OCI-LY3 (cell line): ENCODE measurements at regions not wholly inside any gene's neighbourhood (a gene's known extent, or its start where the extent isn't known, plus 50 kb on each side); places are given as distances from the start of the nearest gene placed in this dataset.
"Not testable (repeated sequence)": the region's sequence is repeated elsewhere in the genome, so short reads cannot be mapped to it uniquely, and the experiment has no call there.

Experiments used
- H2AFZ ChIP-seq: fragments of 200-600, 300-600 bp; shearing (Covaris generic); 2 replicates; pipeline ENCODE4 v1.6.0; 2014; ENCODE audit warnings: antibody characterized with exemption, low read depth, low read length
- H3K27ac ChIP-seq: fragments of 200-600, 300-600 bp; sonication (generic); 2 replicates; pipeline ENCODE4 v1.5.1; 2014; ENCODE audit warnings: mild to moderate bottlenecking, low read length, moderate library complexity, mixed read lengths
- H3K27me3 ChIP-seq: fragments of 200-600, 300-600 bp; sonication (generic); 2 replicates; pipeline ENCODE4 v1.6.1; 2014; ENCODE audit warnings: low read depth, low read length, mixed read lengths
- H3K36me3 ChIP-seq: fragments of 200-600, 300-600 bp; sonication (generic); replicated peaks from 2 replicates; pipeline ENCODE3; 2014; ENCODE audit warnings: low read depth, low read length, mixed read lengths
- H3K4me1 ChIP-seq: fragments of 300-600, 200-600 bp; sonication (generic); 2 replicates; pipeline ENCODE4 v1.6.1; 2014; ENCODE audit warnings: low read length, mixed read lengths
- H3K4me2 ChIP-seq: fragments of 200-600, 300-600 bp; sonication (generic); 2 replicates; pipeline ENCODE4 v1.6.1; 2014; ENCODE audit warnings: low read length, mixed read lengths
- H3K4me3 ChIP-seq: fragments of 300-600, 200-600 bp; sonication (generic); 2 replicates; pipeline ENCODE4 v1.5.1; 2014; ENCODE audit warnings: antibody characterized with exemption, mild to moderate bottlenecking, low read length, moderate library complexity
- H3K79me2 ChIP-seq: fragments of 300-600, 200-600 bp; shearing (Covaris generic); 2 replicates; pipeline ENCODE4 v1.6.1; 2014; ENCODE audit warnings: mild to moderate bottlenecking, low read length, mixed read lengths
- H3K9ac ChIP-seq: fragments of 300-600, 200-600 bp; shearing (Covaris generic); 2 replicates; pipeline ENCODE4 v1.6.0; 2014; ENCODE audit warnings: mild to moderate bottlenecking, low read length, moderate library complexity
- H3K9me3 ChIP-seq: fragments of 200-600, 300-600 bp; shearing (Covaris generic); 2 replicates; pipeline ENCODE4 v1.6.1; 2014; ENCODE audit warnings: low read length, mixed read lengths; ENCODE audit not compliant: insufficient read depth
- H4K20me1 ChIP-seq: fragments of 200-600, 300-600 bp; sonication (generic); 2 replicates; pipeline ENCODE4 v1.6.1; 2016; ENCODE audit warnings: low read length, mixed read lengths; ENCODE audit not compliant: insufficient read depth
- EZH2phosphoT487 ChIP-seq: fragments of 200-600 bp; shearing (Covaris generic); IDR thresholded peaks from 2 replicates; pipeline ENCODE4 v1.6.1; 2018; ENCODE audit warnings: antibody characterized with exemption, mixed run types, low read depth
- TF ChIP-seq, protein P1 (sequence below): fragments of 200-600, 300-600 bp; sonication (generic); IDR thresholded peaks from 2 replicates; pipeline ENCODE4 v1.5.1; 2014; ENCODE audit warnings: antibody characterized with exemption, low read length, low read depth

DNA sequence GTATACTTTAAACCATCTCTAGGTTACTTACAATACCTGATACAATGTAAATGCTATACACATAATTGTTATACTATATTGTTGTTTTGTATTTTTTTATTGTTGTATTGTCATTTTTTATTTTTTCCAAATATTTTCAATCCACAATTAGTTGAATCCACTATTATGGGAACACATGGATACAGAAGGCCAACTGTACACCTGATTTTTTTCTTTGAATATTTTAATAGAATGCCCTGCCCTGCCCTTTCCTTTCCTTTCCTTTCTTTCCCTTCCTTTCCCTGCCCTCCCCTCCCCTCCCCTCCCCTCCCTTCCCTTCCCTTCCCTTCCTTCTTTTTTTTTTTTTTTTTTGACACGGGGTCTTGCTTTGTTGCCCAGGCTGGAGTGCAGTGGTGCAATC lies 120.2 kb downstream of the SLC4A3 start:
- Histone ChIP-seq H3K79me2 (no peaks in the 10 kb centered on the region), H3K9ac (no peak overlapping the region)
- no peak for TF ChIP-seq EZH2phosphoT487
- TF ChIP-seq, protein P1, sequence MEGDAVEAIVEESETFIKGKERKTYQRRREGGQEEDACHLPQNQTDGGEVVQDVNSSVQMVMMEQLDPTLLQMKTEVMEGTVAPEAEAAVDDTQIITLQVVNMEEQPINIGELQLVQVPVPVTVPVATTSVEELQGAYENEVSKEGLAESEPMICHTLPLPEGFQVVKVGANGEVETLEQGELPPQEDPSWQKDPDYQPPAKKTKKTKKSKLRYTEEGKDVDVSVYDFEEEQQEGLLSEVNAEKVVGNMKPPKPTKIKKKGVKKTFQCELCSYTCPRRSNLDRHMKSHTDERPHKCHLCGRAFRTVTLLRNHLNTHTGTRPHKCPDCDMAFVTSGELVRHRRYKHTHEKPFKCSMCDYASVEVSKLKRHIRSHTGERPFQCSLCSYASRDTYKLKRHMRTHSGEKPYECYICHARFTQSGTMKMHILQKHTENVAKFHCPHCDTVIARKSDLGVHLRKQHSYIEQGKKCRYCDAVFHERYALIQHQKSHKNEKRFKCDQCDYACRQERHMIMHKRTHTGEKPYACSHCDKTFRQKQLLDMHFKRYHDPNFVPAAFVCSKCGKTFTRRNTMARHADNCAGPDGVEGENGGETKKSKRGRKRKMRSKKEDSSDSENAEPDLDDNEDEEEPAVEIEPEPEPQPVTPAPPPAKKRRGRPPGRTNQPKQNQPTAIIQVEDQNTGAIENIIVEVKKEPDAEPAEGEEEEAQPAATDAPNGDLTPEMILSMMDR, result no peak

DNA sequence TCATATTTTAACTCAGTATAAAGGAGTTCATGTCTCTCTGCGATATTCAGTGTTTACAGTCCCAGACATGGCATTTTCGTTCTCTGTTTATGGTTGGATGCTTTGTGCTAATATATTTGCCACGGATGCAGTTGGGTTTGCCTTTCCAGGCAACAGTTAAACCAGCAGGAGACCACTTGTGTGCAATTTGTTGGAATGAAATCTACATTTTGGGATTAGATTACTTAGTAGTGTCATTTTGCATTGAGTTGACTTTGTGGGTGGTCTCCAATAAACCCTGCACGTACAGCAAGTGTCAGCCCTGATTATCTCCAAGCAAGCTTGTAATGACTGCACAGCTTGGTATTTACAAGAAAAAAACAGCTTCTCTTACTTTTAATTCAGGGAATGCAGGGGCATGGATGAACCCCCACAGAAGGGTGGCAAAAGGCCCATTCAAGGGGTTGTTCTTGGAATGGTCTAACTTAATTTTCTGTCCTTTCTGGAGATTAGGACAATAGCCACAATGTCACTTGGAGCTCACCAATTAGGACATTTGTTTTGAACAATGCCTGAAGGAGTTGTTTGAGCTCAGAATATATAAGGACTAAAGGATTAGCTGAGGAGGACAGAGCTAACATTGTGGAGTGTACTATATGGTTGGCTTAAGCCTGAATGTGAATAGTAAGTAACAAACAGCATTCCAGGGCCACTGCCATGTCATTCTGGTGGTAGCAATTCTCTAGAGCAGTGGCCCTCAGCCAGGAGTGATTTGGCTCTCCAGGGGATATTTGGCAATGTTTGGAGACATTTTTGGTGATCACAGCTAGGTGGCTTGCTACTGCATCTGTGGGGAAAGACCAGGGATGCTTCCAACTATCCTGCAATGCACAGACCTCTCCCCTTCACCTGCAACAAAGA lies 121.5 kb downstream of the SLC4A3 start:
- Histone ChIP-seq H3K27me3 (no peaks in the 10 kb centered on the region), H3K9me3 (no peaks in the 10 kb centered on the region), H3K4me1 (no peaks in the 10 kb centered on the region), H3K4me3 (no peak overlapping the region), H3K27ac (no peak overlapping the region), H3K9ac (no peak overlapping the region), H3K79me2 (no peaks in the 10 kb centered on the region), H3K4me2 (no peak overlapping the region), H2AFZ (no peak overlapping the region), H3K36me3 (no peaks in the 10 kb centered on the region), H4K20me1 (no peaks in the 10 kb centered on the region)
- TF ChIP-seq, protein P1, result no peak
- TF ChIP-seq EZH2phosphoT487, result no peak

More for the DNA sequence above, 120.2 kb downstream of the SLC4A3 start:
- Histone ChIP-seq H3K27ac (no peak overlapping the region), H2AFZ (no peak overlapping the region), H4K20me1 (no peaks in the 10 kb centered on the region), H3K27me3 (no peaks in the 10 kb centered on the region), H3K4me2 (no peak overlapping the region), H3K4me1 (no peaks in the 10 kb centered on the region), H3K9me3 (no peaks in the 10 kb centered on the region), H3K4me3 (no peak overlapping the region), H3K36me3 (no peaks in the 10 kb centered on the region)

DNA sequence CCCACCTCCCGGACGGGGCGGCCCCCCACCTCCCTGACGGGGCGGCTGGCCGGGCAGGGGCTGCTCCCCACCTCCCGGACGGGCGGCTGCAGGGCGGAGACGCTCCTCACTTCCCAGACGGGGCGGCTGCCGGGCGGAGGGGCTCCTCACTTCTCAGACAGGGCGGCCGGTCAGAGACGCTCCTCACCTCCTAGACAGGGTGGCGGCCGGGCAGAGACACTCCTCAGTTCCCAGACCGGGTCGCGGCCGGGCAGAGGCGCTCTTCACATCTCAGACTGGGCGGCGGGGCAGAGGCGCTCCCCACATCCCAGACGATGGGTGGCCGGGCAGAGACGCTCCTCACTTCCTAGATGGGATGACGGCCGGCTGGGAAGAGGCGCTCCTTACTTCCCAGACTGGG lies 123.7 kb downstream of the SLC4A3 start:
- H3K4me3 ChIP-seq, H3K4me2 ChIP-seq, H4K20me1 ChIP-seq, H3K9ac ChIP-seq, H3K4me1 ChIP-seq, H3K27ac ChIP-seq, H3K9me3 ChIP-seq, H3K79me2 ChIP-seq, H3K27me3 ChIP-seq, H2AFZ ChIP-seq, H3K36me3 ChIP-seq: not testable (repeated sequence)

DNA sequence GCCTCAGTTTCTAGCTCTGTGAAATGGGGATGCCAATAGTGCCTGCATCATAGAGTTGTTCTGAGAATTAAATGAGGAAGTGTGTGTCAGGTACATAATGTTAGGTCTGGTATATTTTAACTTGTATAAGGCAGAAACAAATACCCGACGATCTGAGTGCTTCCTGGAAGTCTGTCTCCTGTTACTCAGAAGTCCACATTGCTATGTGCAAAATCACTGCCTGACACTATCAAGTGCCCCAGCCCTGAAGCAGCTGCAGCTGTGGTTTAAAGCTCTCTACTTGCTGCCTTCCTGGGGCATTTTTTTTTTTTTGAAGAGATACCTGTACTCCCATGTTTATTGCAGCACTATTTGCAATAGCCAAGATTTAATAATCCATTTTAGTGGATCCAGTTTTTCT lies 125.3 kb downstream of the SLC4A3 start:
- TF ChIP-seq EZH2phosphoT487, result no peak
- TF ChIP-seq, protein P1, result no peak

More for the DNA sequence above, 125.3 kb downstream of the SLC4A3 start:
- no peaks in the 10 kb centered on the region for H3K4me1 ChIP-seq
- H4K20me1 ChIP-seq, result no peaks in the 10 kb centered on the region
- H3K27ac ChIP-seq, result no peak overlapping the region
- H3K27me3 ChIP-seq, result no peaks in the 10 kb centered on the region
- no peaks in the 10 kb centered on the region for H3K36me3 ChIP-seq
- H2AFZ ChIP-seq, result no peak overlapping the region
- no peak overlapping the region for H3K4me3 ChIP-seq
- no peak overlapping the region for H3K4me2 ChIP-seq
- H3K9me3 ChIP-seq, result no peaks in the 10 kb centered on the region
- no peak overlapping the region for H3K9ac ChIP-seq
- H3K79me2 ChIP-seq, result no peaks in the 10 kb centered on the region
